ENCODE measurements at regions not wholly inside any gene's neighbourhood (a gene's known extent, or its start where the extent isn't known, plus 50 kb on each side); places are given as distances from the start of the nearest gene placed in this dataset.

DNA sequence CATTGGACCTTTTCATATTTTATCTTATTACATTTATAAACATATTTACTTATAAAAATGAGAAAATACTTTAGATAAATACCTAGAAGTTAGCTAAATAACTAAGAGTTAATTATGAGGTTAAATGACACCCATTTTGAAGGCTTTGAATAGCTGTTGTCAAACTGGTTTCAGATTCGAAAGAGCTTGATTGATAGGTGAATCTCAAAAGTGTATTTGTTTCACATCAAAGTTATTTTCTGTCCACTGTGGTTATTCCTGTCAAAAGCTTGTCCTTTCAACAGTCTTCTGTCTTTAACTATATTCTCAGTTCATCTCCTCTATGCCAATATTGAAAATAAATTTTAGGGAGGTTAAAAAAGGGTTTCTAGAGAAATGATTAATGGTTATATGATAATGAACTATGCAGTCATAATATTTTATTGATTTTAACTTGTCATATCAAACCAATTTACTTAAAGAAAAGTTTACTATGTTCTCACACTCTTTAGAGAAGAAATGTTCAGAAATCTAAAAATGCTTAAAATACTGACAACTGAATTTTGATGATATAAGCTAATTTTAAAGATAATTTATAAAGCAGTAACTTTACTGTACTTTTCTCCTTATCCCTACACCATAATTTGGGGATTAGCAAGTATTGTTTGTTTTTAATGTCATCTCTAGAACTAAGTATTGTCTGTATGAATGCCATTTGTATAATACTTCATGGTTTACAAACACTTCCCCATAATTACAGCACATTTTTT is 72.0 kb upstream of the FOXP2 start:
- TF ChIP-seq EZH2phosphoT487 (IDR thresholded peaks at IDR 0.05; ENCODE audit: insufficient read depth, low read depth): no peak
- no peak for TF ChIP-seq EZH2 (IDR thresholded peaks at IDR 0.05; ENCODE audit: insufficient read depth, poor library complexity, severe bottlenecking)
